Heart right ventricle (tissue), 16 donors: ENCODE measurements at regions not wholly inside any gene's neighbourhood (a gene's known extent, or its start where the extent isn't known, plus 50 kb on each side); places are given as distances from the start of the nearest gene placed in this dataset.
"Not testable (repeated sequence)": the region's sequence is repeated elsewhere in the genome, so short reads cannot be mapped to it uniquely, and the experiment has no call there.

Experiments used
- ATAC-seq, 8 donors: fragments of 200-7000 bp; cut with Tn5 transposase; one replicate each; pipeline ENCODE4 v1.9.1; 2020; ENCODE audit warnings: mild to moderate bottlenecking in 8 of 8, moderate library complexity in 8 of 8, moderate number of reproducible peaks in 1 of 8
- DNase-seq, 2 donors: peaks; one replicate each; pipeline ENCODE4 v3.0.0-alpha.2; 2020
- H3K27ac ChIP-seq, 10 donors: fragments of 200-600 bp; sonication (generic) in 2 of 10; one replicate each; pipeline versions ENCODE4 v1.5.0 to v1.8.0; 2020 to 2022; ENCODE audit warnings: mild to moderate bottlenecking in 3 of 10
- H3K27me3 ChIP-seq, 7 donors: fragments of 200-600 bp; one replicate each; pipeline ENCODE4 v1.8.0; 2021 to 2022; ENCODE audit warnings: mild to moderate bottlenecking in 2 of 7
- H3K36me3 ChIP-seq, 9 donors: fragments of 200-600 bp; sonication (generic) in 1 of 9; one replicate each; pipeline versions ENCODE4 v1.5.0 to v1.8.0; 2020 to 2022; ENCODE audit warnings: mild to moderate bottlenecking in 2 of 9
- H3K4me1 ChIP-seq, 9 donors: fragments of 200-600 bp; sonication (generic) in 1 of 9; one replicate each; pipeline versions ENCODE4 v1.5.0 to v1.8.0; 2020 to 2022; ENCODE audit warnings: mild to moderate bottlenecking in 4 of 9
- H3K4me3 ChIP-seq, 10 donors: fragments of 200-600 bp; sonication (generic) in 2 of 10; one replicate each; pipeline versions ENCODE4 v1.5.0 to v1.8.0; 2020 to 2022; ENCODE audit warnings: mild to moderate bottlenecking in 7 of 10, moderate library complexity in 2 of 10
- H3K9me3 ChIP-seq, 11 donors: fragments of 200-600 bp in 10 of 11; sonication (generic) in 2 of 11; one replicate each; pipeline versions ENCODE4 v1.5.0 to v1.8.0; 2013 to 2022; ENCODE audit warnings: mild to moderate bottlenecking in 2 of 11, control low read depth in 1 of 11, moderate library complexity in 1 of 11
- CTCF ChIP-seq, 9 donors: fragments of 200-600 bp; sonication (generic) in 2 of 9; IDR thresholded peaks; one replicate each; pipeline versions ENCODE4 v1.5.0 to v1.8.0; 2021 to 2022; ENCODE audit warnings: antibody characterized with exemption in 9 of 9, mild to moderate bottlenecking in 5 of 9, moderate library complexity in 1 of 9
- WGBS, 2 donors: extraction: QIAGEN DNeasy Blood & Tissue Kit; methylation state at CpG; one replicate each; pipeline ENCODE4 v1.1.7; 2013; ENCODE audit warnings: inconsistent platforms in 1 of 2; 5-methylcytosine and 5-hydroxymethylcytosine counted together
- intact Hi-C, 10 donors: fragments of 100-400 bp; cut with DNase I; formaldehyde crosslinking; loops; one replicate each; pipeline versions ENCODE4 v1.11.1 to v1.14.2; 2022
- donor health status: Arrhythmogenic right ventricular cardiomyopathy.
- donor health status: ischemic (EF 13 %, LVEDD 7.1; RV severe dilation, severe dysfunction).
- donor health status: healthy with polysubstance abuse.
- donor health status: DM: no; HTN: yes; CAD: no.
- donor health status: DM: no; HTN: no; CAD: no.
- donor health status: ischemic (EF 25% LVEDD 6.9; RV normal size, moderate dysfunction).
- donor health status: ischemic (EF 25% LVEDD 5.7; RV mildly dilated, moderate dysfunction).
- donor health status: healthy.
- donor health status: DM: yes; HTN: yes; CAD: no.
- donor health status: Ischemic cardiomyopathy.
- donor health status: ischemic (EF 35%, LVEDD 5.7; RV mildly dilated, moderate dysfunction).
- donor health status: nonischemic (EF 11% LVEDD 7.7; RV severe dilation, severe dysfunction).
- donor health status: DM: yes; HTN: yes; CAD: no.
- donor health status: PGD.
- donor health status: ischemic (EF 29% LVEDD 5.4; RV normal size, mild dysfunction).
- donor health status: nonischemic (EF 23%, LVEDD 6.1; RV moderate dilation, normal function).

- TF ChIP-seq CTCF (IDR thresholded peaks at IDR 0.05) = no peak
- DNase-seq (no peak), ATAC-seq (no peak)
- H3K4me3 ChIP-seq = no peak overlapping the region
- no peak overlapping the region for H3K27ac ChIP-seq
- WGBS, 2 donors = 58 to 69% methylated on average over 3 of the region's 3 CpGs
- H3K27me3 ChIP-seq = no peaks in the 10 kb centered on the region
- no peaks in the 10 kb centered on the region for H3K9me3 ChIP-seq
- no peaks in the 10 kb centered on the region for H3K4me1 ChIP-seq
- intact Hi-C loops = no loop called here
- H3K36me3 ChIP-seq = no peaks in the 10 kb centered on the region
These were observed 644.4 kb upstream of the MIS18BP1 start for GRCh38 chr14:45897439-45897838.

- Histone ChIP-seq H3K9me3 (peaks cover 0 to 11% (median 0%) of the 10 kb centered on the region in 11 donors), H3K4me3 (no peak overlapping the region), H3K36me3 (no peaks in the 10 kb centered on the region), H3K4me1 (no peaks in the 10 kb centered on the region), H3K27ac (no peak overlapping the region), H3K27me3 (no peaks in the 10 kb centered on the region)
- 63 to 72% methylated on average over 3 of the region's 3 CpGs for WGBS, 2 donors
- intact Hi-C loops = no loop called here
- DNase-seq (no peak), ATAC-seq (no peak)
- no peak for TF ChIP-seq CTCF (IDR thresholded peaks at IDR 0.05)
These were observed 640.1 kb upstream of the MIS18BP1 start for GRCh38 chr14:45893127-45893526.

GRCh38 chr14:45891417-45892080 is 638.5 kb upstream of the MIS18BP1 start:
- Histone ChIP-seq H3K27ac (no peak overlapping the region), H3K9me3 (peaks cover 0 to 11% (median 0%) of the 10 kb centered on the region in 11 donors), H3K4me3 (no peak overlapping the region), H3K27me3 (no peaks in the 10 kb centered on the region), H3K4me1 (no peaks in the 10 kb centered on the region), H3K36me3 (no peaks in the 10 kb centered on the region)
- no peak for TF ChIP-seq CTCF (IDR thresholded peaks at IDR 0.05)
- 64 to 66% methylated on average over 18 of the region's 18 CpGs for WGBS, 2 donors
- ATAC-seq = no peak
- intact Hi-C loops = no loop called here
- DNase-seq = no peak

GRCh38 chr14:45888766-45889285 is 635.8 kb upstream of the MIS18BP1 start:
- WGBS, 2 donors = 82 to 83% methylated on average over 24 to 28 of the region's 28 CpGs
- intact Hi-C loops, H3K27ac ChIP-seq, H3K4me1 ChIP-seq, H3K4me3 ChIP-seq, H3K36me3 ChIP-seq, DNase-seq, ATAC-seq, H3K27me3 ChIP-seq: not testable (repeated sequence)
- H3K9me3 ChIP-seq = peaks cover 0 to 11% (median 0%) of the 10 kb centered on the region in 11 donors

- Histone ChIP-seq H3K4me1 (no peaks in the 10 kb centered on the region), H3K27ac (no peak overlapping the region), H3K36me3 (no peaks in the 10 kb centered on the region), H3K27me3 (no peaks in the 10 kb centered on the region), H3K4me3 (no peak overlapping the region), H3K9me3 (peaks cover 0 to 12% (median 6%) of the 10 kb centered on the region in 11 donors)
- TF ChIP-seq CTCF (IDR thresholded peaks at IDR 0.05) = no peak
- ATAC-seq (no peak), DNase-seq (no peak)
- intact Hi-C loops = no loop called here
- 88 to 92% methylated on average over 4 of the region's 4 CpGs for WGBS, 2 donors
These were observed 625.0 kb upstream of the MIS18BP1 start for GRCh38 chr14:45877981-45878380.
